GM19328 (cell line): ENCODE measurements at regions not wholly inside any gene's neighbourhood (a gene's known extent, or its start where the extent isn't known, plus 50 kb on each side); places are given as distances from the start of the nearest gene placed in this dataset.
"Not testable (repeated sequence)": the region's sequence is repeated elsewhere in the genome, so short reads cannot be mapped to it uniquely, and the experiment has no call there.

ENCODE experiments used
- ATAC-seq: cut with Tn5 transposase; IDR thresholded peaks from one replicate; pipeline ENCODE4 v1.9.1; 2021; ENCODE audit warnings: mild to moderate bottlenecking, moderate library complexity; ENCODE audit not compliant: unreplicated experiment

DNA sequence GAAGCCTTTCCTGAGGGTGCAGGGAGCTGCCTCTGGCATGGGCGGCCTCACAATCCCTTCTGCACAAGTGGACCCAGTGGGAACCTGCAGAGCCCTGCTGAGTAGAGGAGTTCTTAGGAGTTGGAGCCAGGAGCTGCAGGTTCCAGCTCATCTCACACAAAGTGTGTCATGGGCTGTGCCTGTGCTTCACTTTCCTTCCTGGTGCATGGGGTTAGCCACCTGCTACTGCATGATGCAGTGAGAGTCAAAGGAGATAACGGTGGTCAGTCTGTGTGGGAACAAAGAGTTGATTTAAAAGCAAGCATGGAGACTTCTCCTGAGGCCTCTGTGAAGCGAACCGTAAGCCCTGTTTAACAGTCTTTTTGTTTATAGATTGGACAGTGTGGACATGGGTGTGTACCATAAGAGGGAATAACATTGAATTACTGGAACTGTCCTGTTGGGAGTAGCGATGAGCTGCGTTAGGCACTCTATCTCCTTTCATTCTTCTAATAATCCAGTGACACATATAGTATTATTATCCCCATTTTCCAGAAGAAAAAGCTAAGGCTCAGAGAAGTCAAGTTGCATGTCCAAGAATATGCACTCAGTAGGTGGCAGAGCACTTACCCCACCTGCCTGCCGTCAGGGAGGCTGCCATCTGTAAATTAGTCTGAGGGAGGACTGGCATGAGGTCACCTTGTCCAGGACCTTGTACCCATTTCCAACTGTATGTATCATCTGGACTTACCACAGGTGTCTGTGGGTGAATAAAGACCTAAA is 68.7 kb upstream of the PRR23C start:
- ATAC-seq, result no peak

DNA sequence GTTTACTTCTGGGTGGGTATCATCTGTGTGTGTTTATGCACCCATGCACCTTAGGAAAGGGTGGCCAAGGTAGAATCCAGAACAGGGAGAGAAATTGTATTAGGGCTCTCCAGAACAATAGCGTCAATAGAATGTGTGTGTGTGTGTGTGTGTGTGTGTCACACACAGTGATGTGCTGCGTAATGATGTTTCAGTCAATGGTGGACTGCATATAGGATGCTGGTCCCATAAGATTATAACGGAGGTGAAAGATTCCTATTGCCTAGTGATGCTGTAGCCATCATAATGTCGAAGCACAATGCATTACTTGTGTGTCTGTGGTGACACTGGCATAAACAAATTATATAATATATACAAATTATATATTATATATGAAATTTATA is 69.3 kb upstream of the PRR23C start:
- no peak for ATAC-seq

DNA sequence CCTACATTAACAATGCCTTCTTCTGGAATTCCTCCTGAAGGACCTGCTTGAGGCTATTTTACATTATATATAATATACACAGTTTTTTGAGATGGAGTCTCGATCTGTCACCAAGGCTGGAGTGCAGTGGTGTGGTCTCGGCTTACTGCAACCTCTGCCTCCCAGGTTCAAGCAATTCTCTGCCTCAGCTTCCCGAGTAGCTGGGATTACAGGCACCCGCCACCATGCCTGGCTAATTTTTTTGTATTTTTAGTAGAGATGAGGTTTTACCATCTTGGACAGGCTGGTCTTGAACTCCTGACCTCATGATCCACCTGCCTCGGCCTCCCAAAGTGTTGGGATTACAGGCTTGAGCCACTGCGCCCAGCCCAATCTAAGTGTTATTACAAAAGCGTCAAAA is 71.9 kb upstream of the PRR23C start:
- ATAC-seq, result not testable (repeated sequence)

DNA sequence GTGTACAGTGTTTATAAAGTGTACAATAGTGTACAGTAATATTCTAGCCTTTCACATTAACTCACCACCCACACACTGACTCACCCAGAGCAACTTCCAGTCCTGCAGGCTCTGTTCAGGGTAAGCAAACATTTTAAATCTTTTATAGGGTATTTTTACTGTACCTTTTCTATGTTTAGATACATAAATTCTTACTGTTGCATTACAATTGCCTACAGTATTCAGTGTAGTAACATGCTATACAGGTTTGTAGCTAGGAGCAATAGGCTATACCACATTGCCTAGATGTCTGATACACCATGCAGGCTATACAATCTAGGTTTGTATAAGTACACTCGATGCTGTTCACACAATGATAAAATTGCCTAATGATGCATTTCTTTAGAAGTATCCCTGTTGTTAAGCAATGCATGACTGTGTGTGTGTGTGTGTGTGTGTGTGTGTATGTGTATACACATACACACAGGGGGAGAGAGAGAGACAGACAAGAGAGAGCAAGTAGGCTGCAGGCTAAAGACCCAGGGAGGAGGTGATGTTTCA is 72.5 kb upstream of the PRR23C start:
- no peak for ATAC-seq

DNA sequence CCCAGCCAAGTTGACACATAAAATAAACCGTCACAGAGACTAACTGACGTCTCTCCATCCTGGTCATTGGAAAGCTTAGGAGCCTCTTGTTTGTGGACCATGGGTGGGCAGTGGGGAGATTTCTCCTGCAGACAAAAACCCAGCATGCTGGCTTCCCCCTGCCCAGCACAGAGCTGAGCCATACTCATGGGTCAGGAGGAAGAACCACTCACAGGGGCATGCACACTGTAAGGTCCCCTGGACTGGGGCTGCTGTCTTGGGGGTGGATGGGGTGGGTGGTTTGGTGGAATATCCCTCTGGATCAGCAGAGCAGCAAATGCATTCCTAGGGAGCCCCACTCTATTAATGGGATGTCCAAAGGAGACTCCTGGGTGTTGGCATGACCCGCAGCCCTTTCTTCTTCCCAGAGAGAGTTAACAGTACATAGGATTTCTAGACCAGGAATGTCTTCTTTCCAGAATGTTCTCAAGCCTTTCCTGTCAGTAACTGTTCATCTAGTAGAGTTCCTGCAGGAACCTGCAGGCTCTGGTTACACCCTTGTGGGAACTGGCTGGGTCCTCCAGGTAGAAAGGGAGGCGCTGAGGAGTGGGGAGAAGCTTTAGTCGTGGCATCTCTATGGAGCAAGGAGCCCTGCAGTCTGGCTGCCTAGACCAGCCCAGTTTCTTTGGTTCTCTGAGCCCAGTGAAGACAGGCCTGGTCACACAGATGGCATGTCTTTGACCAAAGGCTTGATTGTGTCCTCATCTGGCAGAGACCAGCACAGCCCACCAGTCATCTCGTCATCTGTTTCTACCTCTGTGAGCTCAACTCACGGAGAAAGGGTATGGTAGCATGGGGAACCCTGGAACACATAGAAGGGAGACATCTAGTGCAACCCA is 73.4 kb upstream of the PRR23C start:
- ATAC-seq, result no peak

DNA sequence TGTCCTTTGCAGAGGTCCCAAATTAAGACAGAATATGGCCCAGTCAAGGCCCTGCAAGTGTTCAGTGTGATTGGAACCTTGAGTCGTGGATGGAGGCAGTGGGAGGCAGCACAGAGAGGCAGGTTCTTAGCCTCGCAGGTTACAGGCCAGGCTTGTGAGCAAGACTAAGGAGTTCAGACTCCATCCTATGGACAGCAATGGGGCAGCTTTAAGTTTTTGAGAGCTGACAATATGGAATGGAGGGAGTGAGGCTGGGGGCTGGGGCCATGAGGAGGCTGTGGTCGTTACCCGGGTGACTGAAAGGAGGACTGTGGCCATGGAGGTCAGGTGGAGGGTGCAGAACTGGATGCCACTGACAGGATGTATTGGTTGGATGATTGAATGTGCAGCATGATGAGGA is 74.1 kb upstream of the PRR23C start:
- ATAC-seq, result no peak

DNA sequence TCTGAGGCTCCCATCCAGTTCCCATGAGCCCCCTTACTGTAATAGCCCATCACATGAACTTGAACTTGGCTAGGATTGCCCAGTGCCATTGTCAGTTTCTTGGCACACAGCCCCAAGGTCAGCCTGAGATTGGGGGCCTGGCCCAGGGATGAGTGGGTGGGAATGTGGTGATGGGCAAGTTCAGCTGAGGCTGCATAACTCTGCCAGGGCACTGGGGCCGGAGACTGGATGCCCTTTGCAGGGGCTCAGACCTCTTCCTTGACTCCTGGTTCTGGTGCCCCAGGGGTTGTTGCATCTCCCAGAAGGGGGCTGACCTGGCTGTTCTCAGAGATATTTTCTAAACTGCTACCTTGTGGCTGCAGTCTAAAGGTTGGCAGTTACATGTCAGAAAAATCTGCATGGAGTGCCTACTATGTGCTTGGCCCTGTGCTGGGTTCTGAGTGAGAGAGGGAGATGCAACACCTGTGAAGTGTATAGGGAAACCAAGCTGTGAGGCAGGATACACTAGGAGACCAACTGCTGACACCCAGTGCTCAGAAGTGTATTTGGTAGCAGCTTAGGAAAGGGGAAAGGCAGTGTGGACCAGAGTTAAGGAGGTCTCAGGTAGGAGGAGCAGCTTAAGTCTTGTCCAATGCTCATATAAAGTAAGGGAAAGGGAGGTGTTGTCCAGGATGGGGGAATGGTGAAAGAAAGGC is 74.8 kb upstream of the PRR23C start:
- no peak for ATAC-seq

DNA sequence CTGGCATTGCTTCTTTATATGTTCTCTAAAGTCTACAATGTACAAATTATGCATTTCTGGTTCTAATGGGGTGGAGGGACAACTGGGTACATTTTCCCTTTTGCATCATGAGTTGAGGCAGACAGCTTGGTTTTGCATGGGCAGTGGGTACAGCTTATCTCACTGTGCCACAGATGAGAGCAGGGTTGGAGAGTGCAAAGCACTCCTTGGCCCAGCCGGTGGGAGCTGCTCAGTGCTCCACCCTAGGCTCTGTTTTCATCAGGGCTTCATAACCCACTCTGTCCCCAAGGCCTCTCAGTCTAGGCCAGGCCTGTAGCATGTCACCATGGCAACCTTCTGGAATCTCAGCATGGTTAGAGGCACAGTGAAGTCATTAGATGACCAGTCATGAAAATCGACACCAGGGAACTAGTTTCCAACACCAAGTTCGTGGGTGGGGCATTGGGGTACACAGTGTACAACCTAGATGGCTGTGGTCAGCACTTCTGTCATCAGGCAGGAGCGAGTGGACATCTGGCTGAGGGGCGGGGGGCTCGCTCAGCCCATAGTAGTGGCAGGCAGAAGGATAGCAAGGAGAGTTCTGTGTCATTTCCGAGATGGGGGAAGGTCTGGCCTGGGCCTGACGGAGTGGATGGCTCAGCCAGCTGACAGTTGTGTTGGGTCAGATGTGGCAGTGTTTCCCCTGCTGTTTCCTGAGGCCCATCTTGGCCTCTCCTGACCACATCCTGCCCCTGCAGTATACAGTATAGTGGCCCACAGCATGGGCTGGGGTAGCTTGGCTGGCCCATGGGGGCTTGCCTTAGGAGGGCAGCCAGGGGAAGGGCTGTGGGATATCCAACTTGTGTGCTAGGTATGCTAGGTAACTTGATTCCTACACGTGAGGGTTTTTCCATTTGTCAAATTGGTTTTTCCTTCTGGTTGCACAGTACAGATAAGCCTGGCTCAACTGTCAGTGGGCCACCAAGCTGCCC is 75.7 kb upstream of the PRR23C start:
- no peak for ATAC-seq

DNA sequence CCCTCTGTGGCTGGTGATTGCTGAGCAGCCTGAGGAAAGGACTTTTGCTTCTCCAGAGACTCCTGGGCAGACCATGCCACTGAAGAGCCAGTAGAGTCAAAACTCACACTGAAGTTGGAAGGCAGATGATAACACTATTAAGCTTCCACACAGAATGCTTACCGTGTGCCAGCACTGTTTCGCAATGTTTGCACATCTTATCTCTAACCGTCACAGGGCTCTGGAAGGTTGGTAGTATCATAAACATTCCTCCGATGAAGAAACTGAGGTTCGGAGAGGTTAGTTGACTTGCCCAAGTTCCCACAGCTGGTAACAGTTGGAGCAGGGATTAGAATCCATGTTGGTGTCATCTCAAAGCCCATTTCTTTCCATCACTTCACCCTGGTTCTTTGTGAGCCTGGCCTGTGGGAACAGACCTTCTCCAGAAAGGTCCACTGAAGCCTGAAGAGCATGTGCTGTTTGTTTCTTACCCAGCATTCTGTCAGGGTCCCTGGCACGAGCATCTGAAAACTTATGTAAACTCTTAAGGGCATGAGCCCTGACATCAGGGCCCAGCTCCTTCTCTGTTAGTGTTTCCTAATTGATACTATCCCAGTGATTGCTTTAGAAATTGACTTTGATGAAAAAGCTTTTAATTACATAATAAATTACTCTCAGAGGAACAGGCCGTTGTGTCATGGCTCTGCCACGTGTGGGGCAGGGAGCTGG is 77.0 kb upstream of the PRR23C start:
- ATAC-seq, result no peak

DNA sequence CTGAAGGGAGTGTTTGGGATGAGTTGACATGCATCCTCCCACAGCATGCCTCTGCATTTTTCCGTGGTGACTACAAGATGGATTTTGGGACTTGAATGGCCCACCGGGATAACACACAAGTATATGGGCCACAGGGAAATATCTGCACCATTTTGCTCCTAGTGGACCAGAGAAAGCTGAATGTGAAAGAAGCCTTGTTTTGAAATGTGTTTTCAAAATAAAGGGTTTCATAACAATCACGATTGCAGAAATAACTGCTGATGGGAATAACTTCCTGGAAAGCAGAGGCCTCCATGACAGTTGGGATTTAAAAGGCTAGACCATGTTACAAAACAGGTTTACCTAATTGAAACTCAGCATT is 77.5 kb upstream of the PRR23C start:
- no peak for ATAC-seq

DNA sequence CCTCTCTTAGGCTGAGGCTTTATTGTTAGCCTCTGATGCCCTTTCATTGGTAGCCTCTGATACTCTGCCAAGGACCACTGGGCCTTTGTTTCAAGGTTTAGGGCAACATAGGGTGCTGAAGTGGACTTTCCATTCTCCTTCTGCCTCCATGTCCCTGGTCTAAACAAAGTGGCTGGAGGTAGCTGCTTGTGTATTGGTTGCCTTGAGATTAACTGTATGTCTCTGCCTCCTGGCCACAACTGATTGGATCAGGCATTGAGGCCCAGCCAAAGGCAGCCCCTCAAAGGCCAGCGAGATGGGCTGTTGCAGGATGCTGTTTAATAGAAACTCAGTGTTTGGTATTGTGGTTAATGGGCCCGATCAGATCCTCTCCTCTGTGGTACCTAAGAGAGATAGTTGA is 77.9 kb upstream of the PRR23C start:
- no peak for ATAC-seq

DNA sequence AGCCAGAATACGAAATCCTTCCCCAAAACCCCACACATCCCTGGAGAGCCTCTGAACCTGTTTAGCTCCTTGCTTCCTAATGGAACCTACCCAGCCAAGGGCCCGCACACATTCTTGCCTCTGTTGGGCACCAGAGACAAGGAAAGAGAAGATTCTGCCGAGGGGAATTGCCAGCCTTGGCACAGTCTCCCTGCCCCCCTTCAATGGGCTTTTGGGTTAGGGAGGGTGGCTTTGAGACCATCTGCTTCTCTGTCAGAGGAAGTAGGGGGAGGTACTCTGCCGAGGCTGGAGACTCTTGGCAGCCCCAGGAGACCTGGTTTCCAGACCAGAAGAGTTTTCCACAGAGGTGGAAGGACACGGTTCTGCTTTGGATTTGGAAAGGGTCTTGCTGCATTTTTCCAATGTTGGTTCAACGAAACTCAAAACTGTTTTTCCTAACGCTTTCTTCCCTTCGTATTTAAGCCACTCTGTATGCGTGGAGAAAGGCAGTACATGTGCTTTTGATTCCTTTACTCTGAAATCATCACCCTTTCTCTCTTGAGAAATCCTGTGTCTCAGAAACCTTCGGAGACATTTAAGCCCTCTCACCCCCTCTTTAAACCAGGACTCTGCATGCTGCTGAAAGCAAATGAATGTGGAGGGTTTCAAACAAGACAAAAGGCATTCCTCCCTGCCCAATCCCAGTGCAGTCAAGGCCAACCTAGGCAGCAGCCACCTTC is 78.8 kb upstream of the PRR23C start:
- ATAC-seq, result no peak

DNA sequence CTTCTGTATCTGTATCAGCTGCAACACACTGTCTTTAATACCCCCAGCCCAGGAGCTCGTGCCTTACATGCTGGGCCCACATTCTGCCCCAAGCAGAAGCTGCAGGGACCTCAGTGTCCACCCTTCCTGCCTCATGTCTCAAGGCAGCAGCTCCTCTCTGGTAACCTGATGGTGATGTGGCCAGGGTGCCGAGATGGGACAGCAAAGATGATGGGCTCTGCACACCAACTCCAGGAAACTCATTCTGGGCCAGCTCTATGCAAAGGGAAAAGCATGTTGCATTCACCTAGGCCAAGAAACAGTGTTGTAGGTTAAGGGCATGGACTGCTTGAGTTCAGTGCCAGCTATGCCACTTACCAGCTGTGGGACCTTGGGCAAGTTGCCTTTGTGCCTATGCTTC is 79.5 kb upstream of the PRR23C start:
- ATAC-seq, result no peak

DNA sequence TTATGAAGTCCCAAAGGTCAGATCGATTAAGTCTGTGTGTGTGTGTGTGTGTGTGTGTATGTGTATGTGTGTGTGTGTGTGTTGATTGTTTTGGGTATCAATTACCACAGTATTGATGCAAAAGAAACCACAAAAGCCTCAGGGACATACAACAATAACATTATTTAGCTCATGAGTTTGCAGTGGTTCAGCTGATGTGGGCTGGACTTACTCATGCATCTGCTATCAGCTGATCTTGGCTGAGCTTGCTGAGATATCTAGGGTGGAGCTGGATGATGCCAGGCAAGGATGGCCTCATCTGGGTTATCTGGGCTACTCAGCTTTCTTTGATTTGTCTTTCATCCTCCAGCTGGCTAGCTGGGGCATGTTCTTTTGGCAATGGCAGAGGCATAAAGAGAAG is 82.4 kb upstream of the PRR23C start:
- ATAC-seq, result no peak

DNA sequence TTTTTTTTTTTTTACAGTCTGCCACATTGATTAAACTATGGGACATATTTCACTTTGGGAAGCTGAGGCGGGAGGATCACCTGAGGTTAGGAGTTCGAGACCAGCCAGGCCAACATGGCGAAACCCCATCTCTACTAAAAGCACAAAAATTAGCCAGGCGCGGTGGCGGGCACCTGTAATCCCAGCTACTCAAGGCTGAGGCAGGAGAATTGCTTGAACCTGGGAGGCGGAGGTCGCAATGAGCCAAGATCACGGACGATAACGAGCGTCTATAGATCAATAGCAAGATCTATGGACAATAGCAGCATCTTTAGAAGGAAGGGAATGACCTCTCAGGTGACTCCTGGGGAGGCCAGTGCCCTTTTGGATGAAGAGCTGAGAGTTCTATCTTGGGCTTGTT is 82.9 kb upstream of the PRR23C start:
- not testable (repeated sequence) for ATAC-seq

DNA sequence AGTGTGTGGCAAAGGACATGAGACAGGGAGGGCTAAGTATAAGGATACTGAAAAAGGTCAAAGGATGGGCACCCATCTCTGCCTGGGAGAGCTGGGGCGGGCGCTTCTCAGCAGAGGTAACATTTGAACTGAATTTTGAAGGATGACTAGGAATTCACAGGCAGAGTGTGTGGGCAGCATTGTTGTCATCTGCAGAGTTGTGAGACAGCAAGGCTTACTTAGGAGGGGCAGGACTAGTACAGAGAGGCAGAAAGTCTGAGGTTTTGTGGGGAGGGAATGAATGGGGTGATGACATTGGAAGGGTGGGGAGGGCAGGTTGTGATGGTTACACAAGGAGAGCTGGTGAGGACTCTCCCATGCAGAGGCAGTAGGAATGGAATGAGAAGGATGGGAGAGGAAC is 84.1 kb upstream of the PRR23C start:
- no peak for ATAC-seq

DNA sequence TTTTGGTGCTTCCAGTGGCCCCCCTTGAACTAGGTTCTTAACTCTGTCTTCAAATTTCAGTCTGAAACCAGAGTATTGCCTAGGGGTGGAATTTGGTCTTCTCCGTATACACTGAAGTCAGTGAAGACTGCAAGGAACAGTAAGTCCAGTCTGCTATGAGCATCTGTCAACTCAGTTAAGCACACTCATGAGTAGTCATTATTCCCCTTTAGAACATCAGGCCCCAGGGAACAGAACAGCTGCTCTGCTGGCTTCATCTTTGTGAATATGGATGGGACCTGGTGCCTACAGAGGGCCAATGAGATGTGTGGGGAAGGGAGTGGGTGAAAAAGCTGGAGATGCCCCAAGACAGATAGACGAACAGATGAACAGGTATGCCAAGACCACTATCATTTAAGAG is 85.2 kb upstream of the PRR23C start:
- no peak for ATAC-seq

DNA sequence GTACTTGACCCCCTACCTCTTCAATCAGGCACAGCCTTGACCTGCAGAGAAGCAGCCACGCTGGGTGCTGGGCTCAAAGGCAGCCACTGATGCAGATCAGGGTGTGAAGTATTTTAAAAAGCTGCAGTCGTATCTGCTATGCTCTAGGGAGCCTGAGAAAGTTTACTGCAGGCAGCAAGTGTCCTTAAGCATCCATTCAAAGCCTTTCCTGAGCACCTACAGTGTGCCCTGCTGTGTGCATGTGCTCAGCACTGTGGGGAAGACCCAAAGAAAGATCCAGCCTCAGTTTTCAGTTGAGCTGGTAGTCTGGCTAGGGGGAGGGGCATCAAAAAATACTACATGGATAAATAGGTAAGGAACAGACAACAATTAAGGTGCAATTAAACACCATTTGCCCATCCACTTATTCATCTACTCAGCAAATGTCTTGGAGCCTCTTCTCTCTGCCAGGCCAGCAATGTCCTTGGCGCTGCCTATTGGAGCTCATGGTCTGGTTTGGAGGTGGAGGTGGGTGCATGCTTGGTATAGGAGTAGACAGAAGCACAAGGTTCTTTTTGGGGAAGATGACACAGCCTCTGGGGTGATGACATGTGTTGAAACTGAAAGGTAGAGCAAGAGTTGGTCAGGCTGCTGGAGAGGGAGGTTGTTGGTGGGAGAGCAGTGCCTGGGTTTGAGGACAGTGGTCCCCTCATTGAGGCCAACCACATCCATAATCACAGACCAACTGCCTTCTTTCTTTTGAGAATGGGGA is 85.9 kb upstream of the PRR23C start:
- no peak for ATAC-seq
